ENCODE measurements at regions not wholly inside any gene's neighbourhood (a gene's known extent, or its start where the extent isn't known, plus 50 kb on each side); places are given as distances from the start of the nearest gene placed in this dataset.

GRCh38 chr7:13578294-13578693 is 411.2 kb downstream of the ETV1 start:
- Histone ChIP-seq H3K27ac (ENCODE audit: low read depth, low read length, poor library complexity, severe bottlenecking) (no peak overlapping the region), H3K4me1 (ENCODE audit: insufficient read depth, low read length, poor library complexity, severe bottlenecking) (no peaks in the 10 kb centered on the region), H3K36me3 (ENCODE audit: insufficient read depth, low read length, poor library complexity, severe bottlenecking) (no peaks in the 10 kb centered on the region), H3K4me3 (ENCODE audit: low read depth, low read length, poor library complexity, severe bottlenecking) (no peak overlapping the region), H3K9me3 (ENCODE audit: low read depth, low read length, poor library complexity, severe bottlenecking) (no peaks in the 10 kb centered on the region), H3K27me3 (replicated peaks; ENCODE audit: insufficient read depth, low read depth, low read length, poor library complexity) (no peaks in the 10 kb centered on the region)
- TF ChIP-seq EZH2 (IDR thresholded peaks at IDR 0.05; ENCODE audit: borderline replicate concordance, low read depth, low read length, poor library complexity, severe bottlenecking) (no peak), CTCF (conservative IDR thresholded peaks at IDR 0.05; ENCODE audit: low read depth, low read length) (no peak)
- no TSS peak for BruUV-seq (replicated peaks)
- intact Hi-C loops (cut with micrococcal nuclease; ENCODE audit: unreplicated experiment): no loop called here
- POLR2A ChIA-PET (ENCODE audit: low non-redundant PET): no interaction called here
- CTCF ChIA-PET: no interaction called here
- DNase-seq (ENCODE audit: low spot score): no peak

GRCh38 chr7:13581097-13581496 is 408.4 kb downstream of the ETV1 start:
- no peak for TF ChIP-seq CTCF (conservative IDR thresholded peaks at IDR 0.05; ENCODE audit: low read depth, low read length)
- no peak for TF ChIP-seq EZH2 (IDR thresholded peaks at IDR 0.05; ENCODE audit: borderline replicate concordance, low read depth, low read length, poor library complexity, severe bottlenecking)
- POLR2A ChIA-PET (ENCODE audit: low non-redundant PET): no interaction called here
- Histone ChIP-seq H3K36me3 (ENCODE audit: insufficient read depth, low read length, poor library complexity, severe bottlenecking) (no peaks in the 10 kb centered on the region), H3K4me1 (ENCODE audit: insufficient read depth, low read length, poor library complexity, severe bottlenecking) (no peaks in the 10 kb centered on the region), H3K9me3 (ENCODE audit: low read depth, low read length, poor library complexity, severe bottlenecking) (no peaks in the 10 kb centered on the region), H3K27ac (ENCODE audit: low read depth, low read length, poor library complexity, severe bottlenecking) (no peak overlapping the region), H3K27me3 (replicated peaks; ENCODE audit: insufficient read depth, low read depth, low read length, poor library complexity) (no peaks in the 10 kb centered on the region), H3K4me3 (ENCODE audit: low read depth, low read length, poor library complexity, severe bottlenecking) (no peak overlapping the region)
- BruUV-seq (replicated peaks): no TSS peak
- CTCF ChIA-PET: no interaction called here
- intact Hi-C loops (cut with micrococcal nuclease; ENCODE audit: unreplicated experiment): no loop called here
- no peak for DNase-seq (ENCODE audit: low spot score)

GRCh38 chr7:13593854-13594253 is 395.6 kb downstream of the ETV1 start:
- DNase-seq (ENCODE audit: low spot score): no peak
- no peaks in the 10 kb centered on the region for H3K4me1 ChIP-seq (ENCODE audit: insufficient read depth, low read length, poor library complexity, severe bottlenecking)
- CTCF ChIA-PET: no interaction called here
- TF ChIP-seq CTCF (conservative IDR thresholded peaks at IDR 0.05; ENCODE audit: low read depth, low read length): no peak
- no peak for TF ChIP-seq EZH2 (IDR thresholded peaks at IDR 0.05; ENCODE audit: borderline replicate concordance, low read depth, low read length, poor library complexity, severe bottlenecking)
- POLR2A ChIA-PET (ENCODE audit: low non-redundant PET): no interaction called here
- no peaks in the 10 kb centered on the region for H3K9me3 ChIP-seq (ENCODE audit: low read depth, low read length, poor library complexity, severe bottlenecking)
- H3K27me3 ChIP-seq (replicated peaks; ENCODE audit: insufficient read depth, low read depth, low read length, poor library complexity): no peaks in the 10 kb centered on the region
- intact Hi-C loops (cut with micrococcal nuclease; ENCODE audit: unreplicated experiment): no loop called here
- H3K4me3 ChIP-seq (ENCODE audit: low read depth, low read length, poor library complexity, severe bottlenecking): no peak overlapping the region
- no peak overlapping the region for H3K27ac ChIP-seq (ENCODE audit: low read depth, low read length, poor library complexity, severe bottlenecking)
- H3K36me3 ChIP-seq (ENCODE audit: insufficient read depth, low read length, poor library complexity, severe bottlenecking): no peaks in the 10 kb centered on the region
- no TSS peak for BruUV-seq (replicated peaks)
